Neural cell (in vitro differentiated cells): ENCODE measurements at regions not wholly inside any gene's neighbourhood (a gene's known extent, or its start where the extent isn't known, plus 50 kb on each side); places are given as distances from the start of the nearest gene placed in this dataset.
A peak's percentile ranks its signal among the peaks of the same experiment; 100 is the strongest.

Experiments used
- H2AFZ ChIP-seq: fragments of 200-600, 300-800 bp; sonication (generic), shearing (Covaris generic); 2 replicates; pipeline ENCODE4 v1.6.0; 2014; ENCODE audit warnings: low read depth, mild to moderate bottlenecking, antibody characterized with exemption, low read length, moderate library complexity
- H3F3A ChIP-seq: fragments of 200-600 bp; shearing (Covaris generic); 2 replicates; pipeline ENCODE4 v1.6.1; 2016; ENCODE audit warnings: mild to moderate bottlenecking, moderate library complexity, mixed read lengths, antibody characterized with exemption, low read length; ENCODE audit not compliant: insufficient read depth, poor library complexity, severe bottlenecking
- H3K27ac ChIP-seq: fragments of 200-600, 300-800 bp; sonication (generic), shearing (Covaris generic); 2 replicates; pipeline ENCODE4 v1.5.1; 2014; ENCODE audit warnings: mild to moderate bottlenecking, low read length, moderate library complexity
- H3K27me3 ChIP-seq: fragments of 300-800, 200-600 bp; sonication (generic), shearing (Covaris generic); 2 replicates; pipeline ENCODE4 v1.6.0; 2014; ENCODE audit warnings: mild to moderate bottlenecking, low read depth, low read length, moderate library complexity; ENCODE audit not compliant: insufficient read depth
- H3K36me3 ChIP-seq: fragments of 300-800, 200-600 bp; sonication (generic), shearing (Covaris generic); 2 replicates; pipeline ENCODE4 v1.5.1; 2014; ENCODE audit warnings: mild to moderate bottlenecking, antibody characterized with exemption, low read length, moderate library complexity; ENCODE audit not compliant: insufficient read depth
- H3K4me2 ChIP-seq: fragments of 300-800, 200-600 bp; sonication (generic), shearing (Covaris generic); 2 replicates; pipeline ENCODE4 v1.6.0; 2014; ENCODE audit warnings: mild to moderate bottlenecking, low read length
- H3K4me3 ChIP-seq: fragments of 300-800, 200-600 bp; sonication (generic), shearing (Covaris generic); 2 replicates; pipeline ENCODE4 v1.5.1; 2014; ENCODE audit warnings: mild to moderate bottlenecking, low read length, moderate library complexity
- H3K79me2 ChIP-seq: fragments of 200-600 bp; shearing (Covaris generic); replicated peaks from 2 replicates; pipeline ENCODE4 v1.6.0; 2014; ENCODE audit warnings: mild to moderate bottlenecking, low read length, moderate library complexity; ENCODE audit not compliant: insufficient read depth
- H3K9ac ChIP-seq: fragments of 300-800, 200-600 bp; sonication (generic), shearing (Covaris generic); 2 replicates; pipeline ENCODE4 v1.6.1; 2016; ENCODE audit warnings: mild to moderate bottlenecking, low read length, mixed read lengths
- H3K9me2 ChIP-seq: fragments of 200-600 bp; shearing (Covaris generic); 2 replicates; pipeline ENCODE4 v1.6.1; 2016; ENCODE audit warnings: mild to moderate bottlenecking, low read length, mixed read lengths; ENCODE audit not compliant: insufficient read depth
- H3K9me3 ChIP-seq: fragments of 200-600, 300-800 bp; sonication (generic), shearing (Covaris generic); 2 replicates; pipeline ENCODE4 v1.6.1; 2016; ENCODE audit warnings: mild to moderate bottlenecking, mixed run types, low read length, moderate library complexity, mixed read lengths
- H4K20me1 ChIP-seq: fragments of 200-600 bp; shearing (Covaris generic); 2 replicates; pipeline ENCODE4 v1.6.1; 2016; ENCODE audit warnings: mild to moderate bottlenecking, mixed run types; ENCODE audit not compliant: insufficient read depth
- EP300 ChIP-seq: fragments of 450-650 bp; conservative IDR thresholded peaks from 2 replicates; pipeline ENCODE4 v1.6.1; 2014; ENCODE audit warnings: antibody characterized with exemption, mild to moderate bottlenecking, moderate library complexity; ENCODE audit not compliant: poor library complexity, severe bottlenecking
- EZH2 ChIP-seq: fragments of 200-600, 300-800 bp; shearing (Covaris generic), sonication (generic); IDR thresholded peaks from 2 replicates; pipeline ENCODE4 v1.6.1; 2014; ENCODE audit warnings: antibody characterized with exemption, low read length, borderline replicate concordance, mild to moderate bottlenecking; ENCODE audit not compliant: insufficient read depth, poor library complexity, severe bottlenecking
- MXI1 ChIP-seq: fragments of 450-650 bp; conservative IDR thresholded peaks from 2 replicates; pipeline ENCODE4 v1.6.1; 2014; ENCODE audit warnings: antibody characterized with exemption, mild to moderate bottlenecking; ENCODE audit not compliant: poor library complexity, severe bottlenecking
- POLR2AphosphoS5 ChIP-seq: IDR thresholded peaks from 2 replicates; pipeline ENCODE4 v1.6.1; 2012
- RAD21 ChIP-seq: fragments of 450-650 bp; conservative IDR thresholded peaks from 2 replicates; pipeline ENCODE4 v1.6.1; 2014; ENCODE audit warnings: antibody characterized with exemption, mild to moderate bottlenecking, moderate library complexity
- REST ChIP-seq: IDR thresholded peaks from 2 replicates; pipeline ENCODE4 v1.6.1; 2012; ENCODE audit warnings: borderline replicate concordance
- SMC3 ChIP-seq: fragments of 450-650 bp; conservative IDR thresholded peaks from 2 replicates; pipeline ENCODE4 v1.6.1; 2014; ENCODE audit warnings: antibody characterized with exemption, mild to moderate bottlenecking, moderate library complexity; ENCODE audit not compliant: poor library complexity
- TAF1 ChIP-seq: IDR thresholded peaks from 2 replicates; pipeline ENCODE4 v1.6.1; 2012; ENCODE audit warnings: low read depth
- TF ChIP-seq, protein P1 (sequence below): fragments of 450-650 bp; IDR thresholded peaks from 2 replicates; pipeline ENCODE4 v1.5.1; 2014; ENCODE audit warnings: antibody characterized with exemption, mild to moderate bottlenecking, moderate library complexity; ENCODE audit not compliant: poor library complexity, severe bottlenecking

GRCh38 chr9:135020481-135021392 is 66.7 kb upstream of the OLFM1 start:
- Histone ChIP-seq H3K27ac (peak overlapping the region; percentile 24), H3K4me3 (no peak overlapping the region), H2AFZ (no peak overlapping the region), H4K20me1 (no peaks in the 10 kb centered on the region), H3K9me2 (no peaks in the 10 kb centered on the region), H3K79me2 (no peaks in the 10 kb centered on the region), H3K9ac (no peak overlapping the region), H3K36me3 (no peaks in the 10 kb centered on the region), H3F3A (no peaks in the 10 kb centered on the region), H3K4me2 (no peak overlapping the region), H3K9me3 (no peaks in the 10 kb centered on the region), H3K27me3 (no peaks in the 10 kb centered on the region)
- TF ChIP-seq RAD21 (no peak), EZH2 (no peak), MXI1 (no peak), SMC3 (no peak)
- TF ChIP-seq, protein P1, sequence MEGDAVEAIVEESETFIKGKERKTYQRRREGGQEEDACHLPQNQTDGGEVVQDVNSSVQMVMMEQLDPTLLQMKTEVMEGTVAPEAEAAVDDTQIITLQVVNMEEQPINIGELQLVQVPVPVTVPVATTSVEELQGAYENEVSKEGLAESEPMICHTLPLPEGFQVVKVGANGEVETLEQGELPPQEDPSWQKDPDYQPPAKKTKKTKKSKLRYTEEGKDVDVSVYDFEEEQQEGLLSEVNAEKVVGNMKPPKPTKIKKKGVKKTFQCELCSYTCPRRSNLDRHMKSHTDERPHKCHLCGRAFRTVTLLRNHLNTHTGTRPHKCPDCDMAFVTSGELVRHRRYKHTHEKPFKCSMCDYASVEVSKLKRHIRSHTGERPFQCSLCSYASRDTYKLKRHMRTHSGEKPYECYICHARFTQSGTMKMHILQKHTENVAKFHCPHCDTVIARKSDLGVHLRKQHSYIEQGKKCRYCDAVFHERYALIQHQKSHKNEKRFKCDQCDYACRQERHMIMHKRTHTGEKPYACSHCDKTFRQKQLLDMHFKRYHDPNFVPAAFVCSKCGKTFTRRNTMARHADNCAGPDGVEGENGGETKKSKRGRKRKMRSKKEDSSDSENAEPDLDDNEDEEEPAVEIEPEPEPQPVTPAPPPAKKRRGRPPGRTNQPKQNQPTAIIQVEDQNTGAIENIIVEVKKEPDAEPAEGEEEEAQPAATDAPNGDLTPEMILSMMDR: no peak

- Histone ChIP-seq H4K20me1 (no peaks in the 10 kb centered on the region), H2AFZ (no peak overlapping the region), H3K9me2 (no peaks in the 10 kb centered on the region), H3K9ac (peak overlapping the region; percentile 0), H3K36me3 (no peaks in the 10 kb centered on the region), H3K27ac (peak overlapping the region; percentile 24), H3F3A (no peaks in the 10 kb centered on the region), H3K79me2 (no peaks in the 10 kb centered on the region), H3K4me3 (no peak overlapping the region), H3K27me3 (no peaks in the 10 kb centered on the region), H3K4me2 (no peak overlapping the region), H3K9me3 (no peaks in the 10 kb centered on the region)
- TF ChIP-seq MXI1: no peak
- TF ChIP-seq RAD21: no peak
- TF ChIP-seq TAF1: no peak
- TF ChIP-seq SMC3: no peak
- no peak for TF ChIP-seq EP300
- no peak for TF ChIP-seq POLR2AphosphoS5
- no peak for TF ChIP-seq REST
- TF ChIP-seq EZH2: no peak
- TF ChIP-seq, protein P1: no peak
Observed at GRCh38 chr9:135021393-135021789, 66.1 kb upstream of the OLFM1 start.
